B cell (primary cell): ENCODE measurements at regions not wholly inside any gene's neighbourhood (a gene's known extent, or its start where the extent isn't known, plus 50 kb on each side); places are given as distances from the start of the nearest gene placed in this dataset.

Source experiments
- ATAC-seq: fragments of 200-7000 bp; cut with Tn5 transposase; one replicate; pipeline ENCODE4 v1.10.0; 2021; ENCODE audit warnings: low read depth, mild to moderate bottlenecking, moderate number of reproducible peaks, moderate library complexity
- CTCF ChIA-PET: fragments of 350-600 bp; sonication (Branson Sonifier 250); formaldehyde crosslinking; loops from one replicate; lab custom pipeline; 2021; ENCODE audit warnings: antibody characterized with exemption, inconsistent platforms; lab: Charles Lee
- POLR2A ChIA-PET: fragments of 350-600 bp; sonication (Branson Sonifier 250); formaldehyde crosslinking; loops from one replicate; lab custom pipeline; 2021; ENCODE audit warnings: antibody characterized with exemption; lab: Charles Lee
- DNase-seq: peaks from one replicate; pipeline ENCODE4 v3.0.0; 2013
- H2AFZ ChIP-seq: 2 replicates; pipeline ENCODE4 v1.6.1; 2012; ENCODE audit warnings: mild to moderate bottlenecking, low read depth, low read length; ENCODE audit not compliant: insufficient read depth, poor library complexity, severe bottlenecking
- H3K27ac ChIP-seq, 2 donors: 1 replicate in 1 of 2; 2 replicates in 1 of 2; pipeline ENCODE4 v1.5.1; 2012 to 2013; ENCODE audit warnings: low read length in 2 of 2, mild to moderate bottlenecking in 2 of 2, moderate library complexity in 1 of 2
- H3K27me3 ChIP-seq, 4 experiments: fragments of 200-600 bp in 1 of 4; sonication (generic) in 1 of 4; replicated peaks in 1 of 4; 1 replicate in 2 of 4; 2 replicates in 2 of 4; pipeline versions ENCODE4 v1.6.1 to v1.7.0; 2013 to 2016; ENCODE audit warnings: low read length in 3 of 4, mild to moderate bottlenecking in 2 of 4, mixed read lengths in 1 of 4, moderate library complexity in 1 of 4; ENCODE audit not compliant: insufficient read depth in 4 of 4, control insufficient read depth in 3 of 4; ENCODE audit errors: control extremely low read depth in 1 of 4
- H3K36me3 ChIP-seq, 2 experiments: replicated peaks in 1 of 2; 1 replicate in 1 of 2; 2 replicates in 1 of 2; pipeline versions ENCODE4 v1.6.1 to v1.7.1; 2013; ENCODE audit warnings: low read length in 1 of 2; ENCODE audit not compliant: insufficient read depth in 2 of 2, control insufficient read depth in 1 of 2; ENCODE audit errors: control extremely low read depth in 1 of 2, extremely low read depth in 1 of 2
- H3K4me1 ChIP-seq, 2 donors: fragments of 200-600 bp in 1 of 2; sonication (generic) in 1 of 2; 1 replicate in 1 of 2; 2 replicates in 1 of 2; pipeline versions ENCODE4 v1.5.1 to v1.6.1; 2013 to 2017; ENCODE audit warnings: low read length in 2 of 2; ENCODE audit not compliant: control insufficient read depth in 2 of 2, insufficient read depth in 2 of 2
- H3K4me2 ChIP-seq: replicated peaks from 2 replicates; pipeline ENCODE3; 2012; ENCODE audit warnings: mild to moderate bottlenecking, low read depth, low read length; ENCODE audit not compliant: poor library complexity, severe bottlenecking
- H3K4me3 ChIP-seq, 5 experiments: fragments of 200-600 bp in 1 of 5; sonication (generic) in 1 of 5; 1 replicate in 3 of 5; 2 replicates in 2 of 5; pipeline versions ENCODE4 v1.5.1 to v1.7.0; 2011 to 2016; ENCODE audit warnings: low read length in 4 of 5, mild to moderate bottlenecking in 4 of 5, low read depth in 2 of 5, control low read depth in 1 of 5, moderate library complexity in 1 of 5; ENCODE audit not compliant: insufficient read depth in 1 of 5; ENCODE audit errors: control extremely low read depth in 1 of 5, extremely low read depth in 1 of 5
- H3K79me2 ChIP-seq: fragments of 200-600 bp; sonication (generic); one replicate; pipeline ENCODE4 v1.6.0; 2016; ENCODE audit warnings: low read length; ENCODE audit not compliant: control insufficient read depth, insufficient read depth
- H3K9ac ChIP-seq: fragments of 200-600 bp; sonication (generic); 2 replicates; pipeline ENCODE4 v1.6.1; 2017; ENCODE audit warnings: mild to moderate bottlenecking, low read length, moderate library complexity
- H3K9me3 ChIP-seq, 3 donors: one replicate each; pipeline versions ENCODE4 v1.6.1 to v1.7.1; 2013; ENCODE audit warnings: low read length in 2 of 3; ENCODE audit not compliant: control insufficient read depth in 2 of 3, insufficient read depth in 1 of 3; ENCODE audit errors: control extremely low read depth in 1 of 3
- H4K20me1 ChIP-seq: 2 replicates; pipeline ENCODE4 v1.6.0; 2012; ENCODE audit warnings: mild to moderate bottlenecking, low read length; ENCODE audit not compliant: insufficient read depth, control insufficient read depth, poor library complexity, severe bottlenecking
- H3K27ac Mint-ChIP-seq: one replicate; pipeline ENCODE4 v1.8.0; 2021; ENCODE audit warnings: mixed read lengths
- H3K27me3 Mint-ChIP-seq: one replicate; pipeline ENCODE4 v1.8.0; 2021; ENCODE audit warnings: mixed read lengths
- H3K4me1 Mint-ChIP-seq: one replicate; pipeline ENCODE4 v1.8.0; 2021; ENCODE audit warnings: mixed read lengths
- H3K4me3 Mint-ChIP-seq: one replicate; pipeline ENCODE4 v1.8.0; 2021; ENCODE audit warnings: mixed read lengths
- H3K9me3 Mint-ChIP-seq: one replicate; pipeline ENCODE4 v1.8.0; 2022; ENCODE audit warnings: mixed read lengths; ENCODE audit not compliant: insufficient read depth
- EZH2 ChIP-seq: IDR thresholded peaks from 2 replicates; pipeline ENCODE4 v1.6.1; 2012; ENCODE audit warnings: borderline replicate concordance, low read depth, mild to moderate bottlenecking, moderate library complexity, low read length; ENCODE audit not compliant: insufficient read depth, poor library complexity, severe bottlenecking
- WGBS: methylation state at CpG from one replicate; pipeline ENCODE4 v1.1.5; 2013; ENCODE audit warnings: missing lambda C conversion rate; ENCODE audit not compliant: insufficient coverage; 5-methylcytosine and 5-hydroxymethylcytosine counted together
- intact Hi-C: fragments of 100-400 bp; cut with micrococcal nuclease; formaldehyde crosslinking; loops from one replicate; pipeline ENCODE4 v1.10.0; 2022
- TF ChIP-seq, protein P1 (sequence below): fragments of 200-600 bp; IDR thresholded peaks from one replicate; pipeline ENCODE4 v1.8.0; 2022; ENCODE audit warnings: antibody characterized with exemption, mild to moderate bottlenecking

- Histone ChIP-seq H3K79me2 (no peaks in the 10 kb centered on the region), H3K9me3 (peaks cover 0 to 9% (median 3%) of the 10 kb centered on the region in 3 donors), H3K4me1 (no peaks in the 10 kb centered on the region), H3K36me3 (no peaks in the 10 kb centered on the region), H3K27me3 (no peaks in the 10 kb centered on the region), H2AFZ (no peak overlapping the region), H3K9ac (no peak overlapping the region), H3K4me3 (no peak overlapping the region), H3K4me2 (no peak overlapping the region), H3K27ac (no peak overlapping the region), H4K20me1 (no peaks in the 10 kb centered on the region)
- CTCF ChIA-PET = no interaction called here
- ATAC-seq (no peak), DNase-seq (no peak)
- intact Hi-C loops = no loop called here
- no peak for TF ChIP-seq EZH2
- TF ChIP-seq, protein P1, sequence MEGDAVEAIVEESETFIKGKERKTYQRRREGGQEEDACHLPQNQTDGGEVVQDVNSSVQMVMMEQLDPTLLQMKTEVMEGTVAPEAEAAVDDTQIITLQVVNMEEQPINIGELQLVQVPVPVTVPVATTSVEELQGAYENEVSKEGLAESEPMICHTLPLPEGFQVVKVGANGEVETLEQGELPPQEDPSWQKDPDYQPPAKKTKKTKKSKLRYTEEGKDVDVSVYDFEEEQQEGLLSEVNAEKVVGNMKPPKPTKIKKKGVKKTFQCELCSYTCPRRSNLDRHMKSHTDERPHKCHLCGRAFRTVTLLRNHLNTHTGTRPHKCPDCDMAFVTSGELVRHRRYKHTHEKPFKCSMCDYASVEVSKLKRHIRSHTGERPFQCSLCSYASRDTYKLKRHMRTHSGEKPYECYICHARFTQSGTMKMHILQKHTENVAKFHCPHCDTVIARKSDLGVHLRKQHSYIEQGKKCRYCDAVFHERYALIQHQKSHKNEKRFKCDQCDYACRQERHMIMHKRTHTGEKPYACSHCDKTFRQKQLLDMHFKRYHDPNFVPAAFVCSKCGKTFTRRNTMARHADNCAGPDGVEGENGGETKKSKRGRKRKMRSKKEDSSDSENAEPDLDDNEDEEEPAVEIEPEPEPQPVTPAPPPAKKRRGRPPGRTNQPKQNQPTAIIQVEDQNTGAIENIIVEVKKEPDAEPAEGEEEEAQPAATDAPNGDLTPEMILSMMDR = no peak
- H3K4me3 Mint-ChIP-seq = no peak overlapping the region
- POLR2A ChIA-PET = no interaction called here
- H3K27ac Mint-ChIP-seq = no peak overlapping the region
- no peaks in the 10 kb centered on the region for H3K4me1 Mint-ChIP-seq
- peaks cover 5% of the 10 kb centered on the region for H3K27me3 Mint-ChIP-seq
- WGBS = 44% methylated on average over 7 of the region's 9 CpGs
- peaks cover 2% of the 10 kb centered on the region for H3K9me3 Mint-ChIP-seq
These were observed 234.4 kb downstream of the NDUFA10 start for GRCh38 chr2:239790721-239791120.

DNA sequence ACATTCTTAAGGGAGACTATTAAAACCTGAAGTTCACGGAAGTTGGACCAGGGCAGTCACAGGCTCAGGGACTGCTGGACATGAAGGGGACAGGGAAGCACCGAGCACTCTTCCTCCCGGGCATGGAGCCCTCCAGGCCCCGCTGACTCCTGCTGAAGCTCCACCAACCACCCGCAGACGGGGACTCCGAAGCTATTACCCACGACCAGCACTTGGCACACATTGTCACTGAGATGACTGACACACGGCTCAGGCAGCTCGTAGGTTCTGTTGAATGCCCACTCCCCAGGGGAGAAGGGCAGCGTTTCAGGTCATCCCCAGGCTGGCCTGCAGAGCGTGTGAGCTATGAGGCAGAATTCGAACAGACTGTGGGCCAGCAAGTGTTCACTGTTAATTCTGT, 234.8 kb downstream of the NDUFA10 start:
- intact Hi-C loops = no loop called here
- H4K20me1 ChIP-seq = no peaks in the 10 kb centered on the region
- DNase-seq (no peak), ATAC-seq (no peak)
- ChIA-PET CTCF (no interaction called here), POLR2A (no interaction called here)
- H3K27me3 ChIP-seq = no peaks in the 10 kb centered on the region
- H3K79me2 ChIP-seq = no peaks in the 10 kb centered on the region
- no peak overlapping the region for H2AFZ ChIP-seq
- Mint-ChIP-seq H3K27me3 (peaks cover 5% of the 10 kb centered on the region), H3K9me3 (peaks cover 2% of the 10 kb centered on the region), H3K4me1 (no peaks in the 10 kb centered on the region), H3K27ac (no peak overlapping the region), H3K4me3 (no peak overlapping the region)
- no peaks in the 10 kb centered on the region for H3K4me1 ChIP-seq
- H3K4me3 ChIP-seq = no peak overlapping the region
- H3K36me3 ChIP-seq = no peaks in the 10 kb centered on the region
- peaks cover 0 to 7% (median 3%) of the 10 kb centered on the region in 3 donors for H3K9me3 ChIP-seq
- WGBS = 81% methylated on average over 10 of the region's 13 CpGs
- TF ChIP-seq EZH2 = no peak
- TF ChIP-seq, protein P1 = no peak
- no peak overlapping the region for H3K9ac ChIP-seq
- H3K27ac ChIP-seq = no peak overlapping the region
- H3K4me2 ChIP-seq = no peak overlapping the region
